Astrocyte of the spinal cord (primary cell): ENCODE measurements at regions not wholly inside any gene's neighbourhood (a gene's known extent, or its start where the extent isn't known, plus 50 kb on each side); places are given as distances from the start of the nearest gene placed in this dataset.

Experiments
- DNase-seq: peaks from one replicate; pipeline ENCODE4 v3.0.0; 2011; ENCODE audit warnings: low read depth, low spot score
- H3K4me3 ChIP-seq: 2 replicates; pipeline ENCODE4 v1.5.1; 2011; ENCODE audit warnings: low read depth, mild to moderate bottlenecking, low read length, moderate library complexity
- in situ Hi-C: cut with HindIII; loops from 2 replicates; pipeline ENCODE4 v1.10.0; 2017; ENCODE audit warnings: low sequenced_read_pairs
- TF ChIP-seq, protein P1 (sequence below): IDR thresholded peaks from 2 replicates; pipeline ENCODE4 v1.5.1; 2012; ENCODE audit warnings: low read depth, mild to moderate bottlenecking, low read length, inconsistent platforms

- in situ Hi-C loops, result no loop called here
- no peak overlapping the region for H3K4me3 ChIP-seq
- no peak for DNase-seq
- TF ChIP-seq, protein P1, sequence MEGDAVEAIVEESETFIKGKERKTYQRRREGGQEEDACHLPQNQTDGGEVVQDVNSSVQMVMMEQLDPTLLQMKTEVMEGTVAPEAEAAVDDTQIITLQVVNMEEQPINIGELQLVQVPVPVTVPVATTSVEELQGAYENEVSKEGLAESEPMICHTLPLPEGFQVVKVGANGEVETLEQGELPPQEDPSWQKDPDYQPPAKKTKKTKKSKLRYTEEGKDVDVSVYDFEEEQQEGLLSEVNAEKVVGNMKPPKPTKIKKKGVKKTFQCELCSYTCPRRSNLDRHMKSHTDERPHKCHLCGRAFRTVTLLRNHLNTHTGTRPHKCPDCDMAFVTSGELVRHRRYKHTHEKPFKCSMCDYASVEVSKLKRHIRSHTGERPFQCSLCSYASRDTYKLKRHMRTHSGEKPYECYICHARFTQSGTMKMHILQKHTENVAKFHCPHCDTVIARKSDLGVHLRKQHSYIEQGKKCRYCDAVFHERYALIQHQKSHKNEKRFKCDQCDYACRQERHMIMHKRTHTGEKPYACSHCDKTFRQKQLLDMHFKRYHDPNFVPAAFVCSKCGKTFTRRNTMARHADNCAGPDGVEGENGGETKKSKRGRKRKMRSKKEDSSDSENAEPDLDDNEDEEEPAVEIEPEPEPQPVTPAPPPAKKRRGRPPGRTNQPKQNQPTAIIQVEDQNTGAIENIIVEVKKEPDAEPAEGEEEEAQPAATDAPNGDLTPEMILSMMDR, result no peak
Measured at GRCh38 chr2:7333189-7333765, 416.1 kb downstream of the RNF144A start.

DNA sequence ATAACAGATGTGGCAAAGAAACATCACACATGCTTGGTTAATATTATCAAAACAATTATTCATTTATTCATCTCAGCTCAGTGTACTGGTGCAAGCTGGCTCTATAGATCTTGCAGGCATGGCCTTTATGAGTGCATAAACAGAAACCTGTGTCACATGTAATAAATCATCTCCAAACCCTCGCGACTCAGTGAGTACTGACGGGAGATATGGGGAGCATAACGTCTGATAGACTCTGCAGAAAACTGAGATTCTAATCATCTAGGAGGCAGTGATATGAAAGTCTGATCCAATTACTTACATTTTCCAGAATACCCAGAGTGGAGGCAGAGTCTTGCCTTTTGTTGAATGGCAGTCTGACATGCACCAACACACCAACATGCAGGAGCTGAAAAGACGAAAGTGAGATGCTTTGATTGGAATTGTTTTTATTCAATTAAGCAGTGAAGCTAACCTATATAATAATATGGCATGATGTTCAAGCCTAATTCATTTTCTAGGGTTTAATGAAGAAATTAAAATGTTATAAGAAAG is 416.8 kb downstream of the RNF144A start:
- in situ Hi-C loops, result no loop called here

DNA sequence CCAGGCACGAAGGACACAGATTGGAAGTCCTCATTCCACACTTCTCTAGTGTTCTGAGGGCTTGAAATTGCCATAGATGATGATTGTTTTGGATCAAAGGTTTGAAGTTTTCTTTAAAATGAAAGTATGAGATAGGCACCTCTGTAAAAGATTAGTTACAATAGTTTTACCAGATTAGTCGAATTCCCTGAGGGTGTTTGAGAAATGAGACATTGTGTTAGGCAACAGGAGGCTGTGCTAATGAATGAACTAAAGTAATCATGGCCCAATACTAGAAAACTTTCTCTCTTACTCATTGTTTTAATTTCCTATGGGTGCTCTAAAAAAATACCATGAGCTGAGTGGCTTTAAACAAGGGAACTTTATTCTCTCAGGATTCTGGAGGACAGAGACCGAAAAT is 421.7 kb downstream of the RNF144A start:
- DNase-seq, result no peak
- in situ Hi-C loops, result no loop called here
- no peak overlapping the region for H3K4me3 ChIP-seq
- TF ChIP-seq, protein P1, result no peak

More for the DNA sequence above, 416.8 kb downstream of the RNF144A start:
- H3K4me3 ChIP-seq, result no peak overlapping the region
- no peak for DNase-seq
- TF ChIP-seq, protein P1, result no peak

GRCh38 chr2:7346336-7346735 is 429.1 kb downstream of the RNF144A start:
- H3K4me3 ChIP-seq, result no peak overlapping the region
- DNase-seq, result no peak
- in situ Hi-C loops, result no loop called here
- TF ChIP-seq, protein P1, result no peak

DNA sequence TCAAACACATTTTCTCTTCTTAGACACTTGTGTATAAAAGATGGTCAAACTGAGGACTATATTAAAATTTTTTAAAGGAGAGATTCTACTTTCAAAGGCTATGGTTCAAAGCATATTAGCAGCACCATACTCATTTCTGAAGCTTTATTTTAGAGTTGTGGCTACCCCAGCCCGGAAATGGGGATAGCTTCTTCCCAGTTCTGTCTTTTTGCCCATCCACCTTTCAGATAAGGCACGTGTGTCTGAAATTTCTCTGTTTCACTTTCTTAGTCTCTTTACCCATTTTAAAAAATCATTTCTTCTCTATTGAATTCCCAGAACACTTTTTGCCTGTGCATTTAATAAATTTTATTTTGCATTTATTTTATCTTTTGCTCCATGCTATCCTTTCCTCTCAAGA is 431.5 kb downstream of the RNF144A start:
- in situ Hi-C loops, result no loop called here
- TF ChIP-seq, protein P1, result no peak
- DNase-seq, result no peak

DNA sequence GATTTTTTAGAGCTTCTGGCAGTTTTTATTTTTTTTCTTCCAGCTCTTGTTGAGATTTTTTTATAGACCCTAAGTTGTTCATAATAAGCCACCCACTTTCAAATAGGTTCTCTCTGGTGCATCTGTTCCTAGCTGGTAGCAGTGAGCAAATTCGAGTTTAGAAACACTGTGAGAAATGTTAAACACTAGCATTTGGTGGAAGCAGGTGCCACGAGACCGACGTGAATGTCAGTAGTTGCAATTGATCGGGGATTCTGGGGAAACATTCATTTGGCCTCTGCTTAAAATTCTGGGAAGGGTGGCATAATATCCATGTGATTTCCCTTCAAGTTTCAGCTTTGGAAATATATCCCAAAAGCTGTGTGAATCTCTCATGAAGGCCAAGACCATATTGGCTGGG is 435.0 kb downstream of the RNF144A start:
- no peak for DNase-seq
- in situ Hi-C loops, result no loop called here
- TF ChIP-seq, protein P1, result no peak
- no peak overlapping the region for H3K4me3 ChIP-seq

More for the DNA sequence above, 431.5 kb downstream of the RNF144A start:
- no peak overlapping the region for H3K4me3 ChIP-seq
